SK-N-SH (cell line): ENCODE measurements at regions not wholly inside any gene's neighbourhood (a gene's known extent, or its start where the extent isn't known, plus 50 kb on each side); places are given as distances from the start of the nearest gene placed in this dataset.

Experiments
- CTCF ChIA-PET: fragments of 300-600, 350-600 bp; formaldehyde crosslinking; extraction: SDS; loops from one replicate; lab custom pipeline; 2021; lab: Yijun Ruan, JAX
- POLR2A ChIA-PET: fragments of 350-600 bp; sonication (Branson Sonifier 250); formaldehyde crosslinking; extraction: SDS; loops from one replicate; lab custom pipeline; 2020; ENCODE audit warnings: antibody characterized with exemption, inconsistent platforms; lab: Yijun Ruan, JAX
- DNase-seq: peaks from one replicate; pipeline ENCODE4 v3.0.0; 2012
- H2AFZ ChIP-seq: fragments of 200-600 bp; sonication (generic); 2 replicates; pipeline ENCODE4 v1.8.1; 2016; ENCODE audit warnings: antibody characterized with exemption, mild to moderate bottlenecking, low read depth
- H3F3A ChIP-seq: fragments of 200-600 bp; sonication (generic); replicated peaks from 2 replicates; pipeline ENCODE3; 2016; ENCODE audit warnings: antibody characterized with exemption, mild to moderate bottlenecking; ENCODE audit not compliant: insufficient read depth
- H3K27ac ChIP-seq, 2 experiments: fragments of 200-500 bp in 1 of 2; fragments of 200-600 bp in 1 of 2; sonication (Bioruptor generic) in 1 of 2; sonication (generic), shearing (Covaris generic) in 1 of 2; 2 replicates each; pipeline versions ENCODE4 v1.5.1 to v1.6.1; 2014 to 2016; ENCODE audit warnings: low read depth in 2 of 2, inconsistent platforms in 1 of 2, low read length in 1 of 2, mild to moderate bottlenecking in 1 of 2, mixed read lengths in 1 of 2
- H3K27me3 ChIP-seq: fragments of 200-600 bp; sonication (generic), shearing (Covaris generic); 2 replicates; pipeline ENCODE4 v1.6.1; 2016; ENCODE audit warnings: mixed run types; ENCODE audit not compliant: insufficient read depth
- H3K36me3 ChIP-seq, 2 experiments: fragments of 200-500 bp in 1 of 2; fragments of 200-600 bp in 1 of 2; sonication (Bioruptor generic) in 1 of 2; sonication (generic) in 1 of 2; replicated peaks in 1 of 2; 2 replicates each; pipeline versions ENCODE3 to v1.5.1; 2014 to 2016; ENCODE audit warnings: low read length in 1 of 2, mild to moderate bottlenecking in 1 of 2; ENCODE audit not compliant: insufficient read depth in 2 of 2, control insufficient read depth in 1 of 2
- H3K4me1 ChIP-seq, 2 experiments: fragments of 200-500 bp in 1 of 2; fragments of 200-600 bp in 1 of 2; sonication (Bioruptor generic) in 1 of 2; sonication (generic), shearing (Covaris generic) in 1 of 2; 2 replicates each; pipeline versions ENCODE4 v1.5.1 to v1.6.1; 2014 to 2016; ENCODE audit warnings: low read depth in 1 of 2, low read length in 1 of 2, mixed run types in 1 of 2; ENCODE audit not compliant: insufficient read depth in 2 of 2, control insufficient read depth in 1 of 2
- H3K4me2 ChIP-seq: fragments of 200-600 bp; sonication (generic), shearing (Covaris generic); 2 replicates; pipeline ENCODE4 v1.6.1; 2017; ENCODE audit warnings: mixed run types
- H3K4me3 ChIP-seq, 2 experiments: fragments of 200-500 bp in 1 of 2; fragments of 200-600 bp in 1 of 2; sonication (Bioruptor generic) in 1 of 2; sonication (generic), shearing (Covaris generic) in 1 of 2; 2 replicates each; pipeline versions ENCODE4 v1.5.1 to v1.8.1; 2014 to 2016; ENCODE audit warnings: low read depth in 2 of 2, inconsistent platforms in 1 of 2, low read length in 1 of 2, mild to moderate bottlenecking in 1 of 2, mixed read lengths in 1 of 2, moderate library complexity in 1 of 2
- H3K79me2 ChIP-seq: fragments of 200-600 bp; sonication (generic); 2 replicates; pipeline ENCODE4 v1.8.1; 2017; ENCODE audit warnings: mild to moderate bottlenecking; ENCODE audit not compliant: insufficient read depth
- H3K9ac ChIP-seq: fragments of 200-600 bp; sonication (generic); 2 replicates; pipeline ENCODE4 v1.6.1; 2017; ENCODE audit warnings: mixed run types
- H3K9me2 ChIP-seq: fragments of 200-600 bp; sonication (generic); 2 replicates; pipeline ENCODE4 v1.6.1; 2017; ENCODE audit warnings: mixed run types
- H3K9me3 ChIP-seq: fragments of 200-600 bp; sonication (generic); 2 replicates; pipeline ENCODE4 v1.6.1; 2017; ENCODE audit warnings: mixed run types, mild to moderate bottlenecking, moderate library complexity
- H4K20me1 ChIP-seq: fragments of 200-600 bp; sonication (generic); 2 replicates; pipeline ENCODE4 v1.6.1; 2017; ENCODE audit warnings: mild to moderate bottlenecking, mixed run types; ENCODE audit not compliant: insufficient read depth
- CHD2 ChIP-seq: fragments of 150-350 bp; IDR thresholded peaks from 2 replicates; pipeline ENCODE4 v1.6.1; 2018; ENCODE audit warnings: low read length; ENCODE audit not compliant: partially characterized antibody
- ELF1 ChIP-seq: IDR thresholded peaks from 2 replicates; pipeline ENCODE4 v1.4.0; 2012
- FOSL2 ChIP-seq: IDR thresholded peaks from 2 replicates; pipeline ENCODE4 v1.4.0; 2012; ENCODE audit warnings: low read depth, mild to moderate bottlenecking, moderate library complexity, borderline replicate concordance
- JUND ChIP-seq: IDR thresholded peaks from 2 replicates; pipeline ENCODE4 v1.4.0; 2012
- MXI1 ChIP-seq: IDR thresholded peaks from 2 replicates; pipeline ENCODE4 v1.6.1; 2012; ENCODE audit warnings: mild to moderate bottlenecking, low read depth, low read length, improper control_type of control experiment
- NRF1 ChIP-seq: IDR thresholded peaks from 2 replicates; pipeline ENCODE4 v1.6.1; 2012; ENCODE audit warnings: low read depth, mild to moderate bottlenecking, low read length
- RAD21 ChIP-seq: IDR thresholded peaks from 2 replicates; pipeline ENCODE4 v1.6.1; 2012; ENCODE audit warnings: mild to moderate bottlenecking, low read length
- RCOR1 ChIP-seq: fragments of 150-350 bp; IDR thresholded peaks from 2 replicates; pipeline ENCODE4 v1.6.1; 2017; ENCODE audit warnings: antibody characterized with exemption, low read length
- RFX5 ChIP-seq: IDR thresholded peaks from 2 replicates; pipeline ENCODE4 v1.6.1; 2012; ENCODE audit warnings: mild to moderate bottlenecking, improper control_type of control experiment, low read length
- RXRA ChIP-seq: IDR thresholded peaks from 2 replicates; pipeline ENCODE4 v1.4.0; 2012; ENCODE audit warnings: low read depth, mild to moderate bottlenecking, borderline replicate concordance
- SIN3A ChIP-seq: IDR thresholded peaks from 2 replicates; pipeline ENCODE4 v1.6.1; 2012; ENCODE audit warnings: low read depth, mild to moderate bottlenecking, low read length, moderate library complexity, borderline replicate concordance
- SMC3 ChIP-seq: IDR thresholded peaks from 2 replicates; pipeline ENCODE4 v1.6.1; 2012; ENCODE audit warnings: low read depth, low read length, improper control_type of control experiment
- TAF1 ChIP-seq: IDR thresholded peaks from 2 replicates; pipeline ENCODE4 v1.6.1; 2012; ENCODE audit warnings: low read depth, mild to moderate bottlenecking, low read length, moderate library complexity, borderline replicate concordance
- TCF12 ChIP-seq: IDR thresholded peaks from 2 replicates; pipeline ENCODE4 v1.4.0; 2012
- TEAD4 ChIP-seq: IDR thresholded peaks from 2 replicates; pipeline ENCODE4 v1.4.0; 2012; ENCODE audit warnings: mild to moderate bottlenecking, borderline replicate concordance; ENCODE audit not compliant: insufficient read depth
- YY1 ChIP-seq: IDR thresholded peaks from 2 replicates; pipeline ENCODE4 v1.4.0; 2012; ENCODE audit warnings: low read depth, mild to moderate bottlenecking
- WGBS: methylation state at CpG from one replicate; pipeline ENCODE4 v1.1.6; 2017; ENCODE audit warnings: low lambda C conversion rate; 5-methylcytosine and 5-hydroxymethylcytosine counted together
- TF ChIP-seq, protein P1 (sequence below): fragments of 150-350 bp; IDR thresholded peaks from 2 replicates; pipeline ENCODE4 v1.6.1; 2016; ENCODE audit warnings: mild to moderate bottlenecking, low read depth, low read length
- TF ChIP-seq, protein P2 (sequence below): IDR thresholded peaks from 2 replicates; pipeline ENCODE4 v1.4.0; 2012; ENCODE audit warnings: low read depth, borderline replicate concordance
- TF ChIP-seq, protein P3 (sequence below): fragments of 200-600 bp; sonication (generic); IDR thresholded peaks from 2 replicates; pipeline ENCODE4 v1.6.1; 2017; ENCODE audit warnings: antibody characterized with exemption, mild to moderate bottlenecking, moderate library complexity

DNA sequence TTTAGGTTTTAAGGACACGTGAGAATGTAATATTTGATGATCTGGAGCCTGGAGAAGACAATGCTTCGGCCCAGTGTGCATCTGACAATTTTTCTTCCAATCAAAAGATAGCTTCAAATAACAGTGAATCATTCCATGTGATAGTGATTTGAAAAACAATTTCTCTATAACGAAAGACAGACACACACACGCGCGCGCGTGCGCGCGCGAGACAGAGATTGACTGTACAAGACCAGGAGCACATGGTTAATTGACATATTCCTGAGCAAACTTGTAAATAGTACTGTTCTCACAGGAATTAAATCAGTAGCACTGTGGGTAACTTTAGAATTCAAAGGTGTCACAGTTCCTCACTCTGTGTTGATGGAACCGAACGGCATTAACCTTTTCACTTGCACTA, 287.5 kb upstream of the LMO3 start:
- WGBS: 86% methylated on average over 14 of the region's 14 CpGs
- CTCF ChIA-PET: no interaction called here

DNA sequence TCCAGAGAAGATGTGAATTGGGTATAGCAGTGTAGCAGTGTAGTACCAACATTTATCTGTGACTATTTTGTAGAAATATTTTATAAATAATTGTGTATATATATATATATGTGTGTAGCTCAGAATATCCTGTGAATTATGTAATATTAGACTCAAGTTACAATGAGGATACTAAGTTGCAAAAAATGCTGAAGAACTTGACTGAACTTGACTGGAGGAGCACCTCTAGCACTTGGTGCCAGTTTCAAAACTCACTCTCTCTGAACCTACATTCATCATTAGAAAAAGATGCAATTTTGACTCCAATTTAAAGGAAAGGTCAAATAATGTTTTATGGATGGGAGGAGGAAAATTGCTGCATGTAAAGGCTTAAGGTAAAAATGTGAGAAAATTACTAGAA, 285.7 kb upstream of the LMO3 start:
- no peak for DNase-seq
- TF ChIP-seq MXI1: no peak
- no peak for TF ChIP-seq RAD21
- TF ChIP-seq FOSL2: no peak
- TF ChIP-seq SMC3: no peak
- TF ChIP-seq TCF12: no peak
- no peak for TF ChIP-seq YY1
- no peak for TF ChIP-seq CHD2
- TF ChIP-seq, protein P1, sequence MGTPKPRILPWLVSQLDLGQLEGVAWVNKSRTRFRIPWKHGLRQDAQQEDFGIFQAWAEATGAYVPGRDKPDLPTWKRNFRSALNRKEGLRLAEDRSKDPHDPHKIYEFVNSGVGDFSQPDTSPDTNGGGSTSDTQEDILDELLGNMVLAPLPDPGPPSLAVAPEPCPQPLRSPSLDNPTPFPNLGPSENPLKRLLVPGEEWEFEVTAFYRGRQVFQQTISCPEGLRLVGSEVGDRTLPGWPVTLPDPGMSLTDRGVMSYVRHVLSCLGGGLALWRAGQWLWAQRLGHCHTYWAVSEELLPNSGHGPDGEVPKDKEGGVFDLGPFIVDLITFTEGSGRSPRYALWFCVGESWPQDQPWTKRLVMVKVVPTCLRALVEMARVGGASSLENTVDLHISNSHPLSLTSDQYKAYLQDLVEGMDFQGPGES: no peak
- no peak for TF ChIP-seq ELF1
- TF ChIP-seq, protein P2, sequence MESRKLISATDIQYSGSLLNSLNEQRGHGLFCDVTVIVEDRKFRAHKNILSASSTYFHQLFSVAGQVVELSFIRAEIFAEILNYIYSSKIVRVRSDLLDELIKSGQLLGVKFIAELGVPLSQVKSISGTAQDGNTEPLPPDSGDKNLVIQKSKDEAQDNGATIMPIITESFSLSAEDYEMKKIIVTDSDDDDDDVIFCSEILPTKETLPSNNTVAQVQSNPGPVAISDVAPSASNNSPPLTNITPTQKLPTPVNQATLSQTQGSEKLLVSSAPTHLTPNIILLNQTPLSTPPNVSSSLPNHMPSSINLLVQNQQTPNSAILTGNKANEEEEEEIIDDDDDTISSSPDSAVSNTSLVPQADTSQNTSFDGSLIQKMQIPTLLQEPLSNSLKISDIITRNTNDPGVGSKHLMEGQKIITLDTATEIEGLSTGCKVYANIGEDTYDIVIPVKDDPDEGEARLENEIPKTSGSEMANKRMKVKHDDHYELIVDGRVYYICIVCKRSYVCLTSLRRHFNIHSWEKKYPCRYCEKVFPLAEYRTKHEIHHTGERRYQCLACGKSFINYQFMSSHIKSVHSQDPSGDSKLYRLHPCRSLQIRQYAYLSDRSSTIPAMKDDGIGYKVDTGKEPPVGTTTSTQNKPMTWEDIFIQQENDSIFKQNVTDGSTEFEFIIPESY: no peak
- TF ChIP-seq RCOR1: no peak
- TF ChIP-seq NRF1: no peak
- TF ChIP-seq TEAD4: no peak
- TF ChIP-seq TAF1: no peak
- TF ChIP-seq, protein P3, sequence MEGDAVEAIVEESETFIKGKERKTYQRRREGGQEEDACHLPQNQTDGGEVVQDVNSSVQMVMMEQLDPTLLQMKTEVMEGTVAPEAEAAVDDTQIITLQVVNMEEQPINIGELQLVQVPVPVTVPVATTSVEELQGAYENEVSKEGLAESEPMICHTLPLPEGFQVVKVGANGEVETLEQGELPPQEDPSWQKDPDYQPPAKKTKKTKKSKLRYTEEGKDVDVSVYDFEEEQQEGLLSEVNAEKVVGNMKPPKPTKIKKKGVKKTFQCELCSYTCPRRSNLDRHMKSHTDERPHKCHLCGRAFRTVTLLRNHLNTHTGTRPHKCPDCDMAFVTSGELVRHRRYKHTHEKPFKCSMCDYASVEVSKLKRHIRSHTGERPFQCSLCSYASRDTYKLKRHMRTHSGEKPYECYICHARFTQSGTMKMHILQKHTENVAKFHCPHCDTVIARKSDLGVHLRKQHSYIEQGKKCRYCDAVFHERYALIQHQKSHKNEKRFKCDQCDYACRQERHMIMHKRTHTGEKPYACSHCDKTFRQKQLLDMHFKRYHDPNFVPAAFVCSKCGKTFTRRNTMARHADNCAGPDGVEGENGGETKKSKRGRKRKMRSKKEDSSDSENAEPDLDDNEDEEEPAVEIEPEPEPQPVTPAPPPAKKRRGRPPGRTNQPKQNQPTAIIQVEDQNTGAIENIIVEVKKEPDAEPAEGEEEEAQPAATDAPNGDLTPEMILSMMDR: no peak
- TF ChIP-seq RFX5: no peak
- TF ChIP-seq SIN3A: no peak
- no peak for TF ChIP-seq RXRA
- Histone ChIP-seq H3K27ac (no peak overlapping the region), H3K79me2 (no peaks in the 10 kb centered on the region), H3K4me2 (no peak overlapping the region), H3K36me3 (no peaks in the 10 kb centered on the region), H3K9me2 (no peaks in the 10 kb centered on the region), H4K20me1 (no peaks in the 10 kb centered on the region), H3F3A (no peaks in the 10 kb centered on the region), H3K4me3 (no peak overlapping the region), H3K9ac (no peak overlapping the region), H3K27me3 (no peaks in the 10 kb centered on the region), H3K4me1 (no peaks in the 10 kb centered on the region), H3K9me3 (no peaks in the 10 kb centered on the region), H2AFZ (no peak overlapping the region)
- CTCF ChIA-PET: no interaction called here
- POLR2A ChIA-PET: no interaction called here

More for the DNA sequence above, 287.5 kb upstream of the LMO3 start:
- Histone ChIP-seq H3K4me1 (no peaks in the 10 kb centered on the region), H3K36me3 (no peaks in the 10 kb centered on the region), H3F3A (no peaks in the 10 kb centered on the region), H3K79me2 (no peaks in the 10 kb centered on the region), H3K9ac (no peak overlapping the region), H3K4me3 (no peak overlapping the region), H4K20me1 (no peaks in the 10 kb centered on the region), H3K4me2 (no peak overlapping the region), H3K9me2 (no peaks in the 10 kb centered on the region), H2AFZ (no peak overlapping the region), H3K27me3 (no peaks in the 10 kb centered on the region), H3K9me3 (no peaks in the 10 kb centered on the region), H3K27ac (no peak overlapping the region)
- POLR2A ChIA-PET: no interaction called here
- no peak for DNase-seq
- TF ChIP-seq FOSL2: no peak
- no peak for TF ChIP-seq JUND
